Choroid plexus epithelial cell (primary cell): ENCODE measurements at regions not wholly inside any gene's neighbourhood (a gene's known extent, or its start where the extent isn't known, plus 50 kb on each side); places are given as distances from the start of the nearest gene placed in this dataset.

Experiments
- DNase-seq: peaks from one replicate; pipeline ENCODE4 v3.0.0-alpha.2; 2010; ENCODE audit warnings: low read depth
- H3K4me3 ChIP-seq: 2 replicates; pipeline ENCODE4 v1.5.1; 2011; ENCODE audit warnings: low read depth, mild to moderate bottlenecking, control low read depth, low read length, moderate library complexity
- CTCF ChIP-seq: conservative IDR thresholded peaks from 2 replicates; pipeline ENCODE4 v1.5.1; 2011; ENCODE audit warnings: low read depth, mild to moderate bottlenecking, control low read depth, inconsistent platforms, low read length, moderate library complexity

- no peak for DNase-seq
- H3K4me3 ChIP-seq: no peak overlapping the region
- no peak for TF ChIP-seq CTCF
Measured at GRCh38 chr6:82588020-82588419, 224.4 kb downstream of the TPBG start.

- no peak for TF ChIP-seq CTCF
- no peak overlapping the region for H3K4me3 ChIP-seq
- DNase-seq: no peak
Measured at GRCh38 chr6:82588859-82589412, 225.3 kb downstream of the TPBG start.

DNA sequence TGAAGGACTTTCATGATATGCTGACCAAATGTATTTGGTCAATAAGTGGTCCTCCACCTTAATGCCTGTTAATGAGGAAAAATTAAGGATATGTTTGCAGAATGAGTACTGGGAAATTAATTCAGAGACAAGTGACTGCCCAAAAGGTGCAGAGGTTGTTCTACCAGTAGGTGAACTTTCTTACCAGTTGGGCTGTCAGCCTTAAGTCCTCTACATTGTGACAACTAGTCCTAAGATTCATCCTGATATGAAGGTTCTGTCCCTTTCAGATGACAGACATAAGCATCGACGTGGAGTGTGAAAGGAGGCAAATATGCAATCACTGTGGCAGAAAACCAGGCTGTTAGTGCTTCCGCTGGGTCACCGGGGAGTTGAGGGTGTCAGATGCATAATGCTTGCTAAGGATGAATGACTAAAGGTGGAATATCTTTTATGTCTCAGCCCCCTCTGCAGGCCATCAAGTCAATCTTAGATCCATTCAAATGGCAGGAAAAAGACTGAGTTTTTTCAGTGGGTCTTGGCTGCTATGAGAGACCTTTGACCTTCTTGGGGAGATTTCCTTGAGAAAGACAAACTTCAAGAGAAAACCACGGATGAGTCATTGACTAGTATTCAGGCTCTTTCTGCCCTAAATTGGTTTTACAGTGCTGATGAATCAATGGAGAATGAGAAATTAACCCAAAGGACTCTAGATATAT is 226.0 kb downstream of the TPBG start:
- peak; percentile 53 for TF ChIP-seq CTCF
- H3K4me3 ChIP-seq: no peak overlapping the region
- peak; percentile 89 for DNase-seq

GRCh38 chr6:82597201-82597600 is 233.6 kb downstream of the TPBG start:
- TF ChIP-seq CTCF: no peak
- H3K4me3 ChIP-seq: no peak overlapping the region

DNA sequence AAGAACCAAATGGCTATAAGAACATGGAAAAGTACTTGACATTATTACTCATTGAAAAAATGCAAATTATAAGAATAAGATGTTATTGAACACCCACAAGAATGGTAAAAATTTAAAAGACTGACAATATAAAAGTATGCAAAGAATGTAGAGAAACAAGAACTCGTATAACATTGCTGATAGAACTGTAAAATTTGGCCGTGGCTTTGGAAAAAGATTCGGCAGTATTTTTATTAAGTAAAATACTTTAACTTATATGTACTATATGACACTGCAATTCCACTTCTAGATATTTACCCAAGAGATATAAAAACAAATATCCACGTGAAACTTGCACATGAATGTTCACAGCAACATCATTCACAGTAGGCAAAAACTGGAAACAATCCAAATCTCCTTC is 239.2 kb downstream of the TPBG start:
- no peak for TF ChIP-seq CTCF
- peak; percentile 19 for DNase-seq
- H3K4me3 ChIP-seq: no peak overlapping the region

More at GRCh38 chr6:82597201-82597600, 233.6 kb downstream of the TPBG start:
- DNase-seq: no peak

DNA sequence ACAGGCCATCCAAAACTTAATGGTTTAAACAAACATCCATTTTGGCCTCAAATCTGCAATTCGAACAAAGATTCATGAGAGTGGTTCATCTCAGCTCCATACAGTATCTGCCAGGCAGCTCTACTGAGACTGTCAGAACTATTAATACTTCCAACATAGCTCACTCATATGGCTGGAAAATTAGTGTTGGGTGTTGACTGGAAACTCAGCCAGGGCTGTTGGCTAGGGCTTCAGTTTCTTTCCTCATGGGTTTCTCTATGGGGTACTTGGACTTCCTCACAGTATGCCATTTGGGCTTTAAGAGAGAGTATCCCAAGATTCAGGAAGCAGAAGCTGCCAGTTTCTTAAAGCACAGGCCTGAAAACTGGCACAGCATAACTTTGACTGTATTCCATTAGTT is 240.3 kb downstream of the TPBG start:
- DNase-seq: no peak
- H3K4me3 ChIP-seq: no peak overlapping the region
- no peak for TF ChIP-seq CTCF
